Calu3 (cell line): ENCODE measurements at regions not wholly inside any gene's neighbourhood (a gene's known extent, or its start where the extent isn't known, plus 50 kb on each side); places are given as distances from the start of the nearest gene placed in this dataset.

Experiments
- BruUV-seq: library from RNA; stranded (reverse); fragments of 400-500 nt; replicated peaks from 2 replicates; lab custom pipeline; 2021; lab: Mats Ljungman, UMichigan
- CTCF ChIA-PET: fragments of 300-600 bp; sonication (Branson Sonifier 250); formaldehyde crosslinking; loops from one replicate; lab custom pipeline; 2022; ENCODE audit warnings: antibody characterized with exemption; lab: Charles Lee
- DNase-seq: peaks from one replicate; pipeline ENCODE4 v3.0.0; 2022
- H3K27ac Mint-ChIP-seq: one replicate; pipeline ENCODE4 v1.8.0; 2022; ENCODE audit warnings: mixed read lengths; ENCODE audit not compliant: unreplicated experiment
- H3K27me3 Mint-ChIP-seq: one replicate; pipeline ENCODE4 v1.8.0; 2022; ENCODE audit warnings: mixed read lengths; ENCODE audit not compliant: unreplicated experiment
- H3K36me3 Mint-ChIP-seq: one replicate; pipeline ENCODE4 v1.8.0; 2022; ENCODE audit warnings: mild to moderate bottlenecking, moderate library complexity, mixed read lengths; ENCODE audit not compliant: insufficient read depth, unreplicated experiment
- H3K4me1 Mint-ChIP-seq: one replicate; pipeline ENCODE4 v1.8.0; 2022; ENCODE audit warnings: mild to moderate bottlenecking, low read depth, mixed read lengths; ENCODE audit not compliant: unreplicated experiment
- H3K4me3 Mint-ChIP-seq: one replicate; pipeline ENCODE4 v1.8.0; 2022; ENCODE audit warnings: mild to moderate bottlenecking, low read depth, moderate library complexity, mixed read lengths; ENCODE audit not compliant: unreplicated experiment
- H3K9me3 Mint-ChIP-seq: one replicate; pipeline ENCODE4 v1.8.0; 2022; ENCODE audit warnings: low read depth, mixed read lengths; ENCODE audit not compliant: unreplicated experiment
- intact Hi-C: fragments of 100-400 bp; cut with micrococcal nuclease; formaldehyde crosslinking; loops from one replicate; pipeline ENCODE4 v1.10.0; 2022; ENCODE audit not compliant: unreplicated experiment
- TF ChIP-seq, protein P1 (sequence below): fragments of 200-600 bp; IDR thresholded peaks from one replicate; pipeline ENCODE4 v1.8.0; 2022; ENCODE audit warnings: antibody characterized with exemption; ENCODE audit not compliant: unreplicated experiment

DNA sequence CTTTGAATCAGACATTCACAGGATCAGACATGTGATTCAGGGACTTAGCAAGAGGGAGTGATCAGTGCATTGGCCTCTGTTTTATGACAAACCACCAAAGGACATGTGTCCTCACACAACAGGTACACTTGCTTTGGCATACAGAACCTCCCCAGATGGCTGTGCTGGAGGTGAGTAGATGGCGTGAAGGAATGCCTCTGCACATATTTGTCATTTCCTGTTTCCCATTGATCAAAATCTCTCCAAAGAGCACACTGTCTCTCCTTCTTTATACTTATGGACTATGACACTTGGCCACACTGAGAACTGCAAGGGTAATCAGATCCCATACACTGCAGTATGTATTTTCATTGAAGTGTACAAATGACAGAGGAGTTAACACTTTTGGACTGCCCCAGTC is 927.6 kb downstream of the TSN start:
- TF ChIP-seq, protein P1, sequence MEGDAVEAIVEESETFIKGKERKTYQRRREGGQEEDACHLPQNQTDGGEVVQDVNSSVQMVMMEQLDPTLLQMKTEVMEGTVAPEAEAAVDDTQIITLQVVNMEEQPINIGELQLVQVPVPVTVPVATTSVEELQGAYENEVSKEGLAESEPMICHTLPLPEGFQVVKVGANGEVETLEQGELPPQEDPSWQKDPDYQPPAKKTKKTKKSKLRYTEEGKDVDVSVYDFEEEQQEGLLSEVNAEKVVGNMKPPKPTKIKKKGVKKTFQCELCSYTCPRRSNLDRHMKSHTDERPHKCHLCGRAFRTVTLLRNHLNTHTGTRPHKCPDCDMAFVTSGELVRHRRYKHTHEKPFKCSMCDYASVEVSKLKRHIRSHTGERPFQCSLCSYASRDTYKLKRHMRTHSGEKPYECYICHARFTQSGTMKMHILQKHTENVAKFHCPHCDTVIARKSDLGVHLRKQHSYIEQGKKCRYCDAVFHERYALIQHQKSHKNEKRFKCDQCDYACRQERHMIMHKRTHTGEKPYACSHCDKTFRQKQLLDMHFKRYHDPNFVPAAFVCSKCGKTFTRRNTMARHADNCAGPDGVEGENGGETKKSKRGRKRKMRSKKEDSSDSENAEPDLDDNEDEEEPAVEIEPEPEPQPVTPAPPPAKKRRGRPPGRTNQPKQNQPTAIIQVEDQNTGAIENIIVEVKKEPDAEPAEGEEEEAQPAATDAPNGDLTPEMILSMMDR, result no peak
- CTCF ChIA-PET, result no interaction called here
- Mint-ChIP-seq H3K4me1 (no peaks in the 10 kb centered on the region), H3K27ac (no peak overlapping the region), H3K36me3 (no peaks in the 10 kb centered on the region), H3K27me3 (no peaks in the 10 kb centered on the region), H3K4me3 (no peak overlapping the region), H3K9me3 (peaks cover 12% of the 10 kb centered on the region)
- BruUV-seq, result no TSS peak
- DNase-seq, result no peak
- intact Hi-C loops, result no loop called here

DNA sequence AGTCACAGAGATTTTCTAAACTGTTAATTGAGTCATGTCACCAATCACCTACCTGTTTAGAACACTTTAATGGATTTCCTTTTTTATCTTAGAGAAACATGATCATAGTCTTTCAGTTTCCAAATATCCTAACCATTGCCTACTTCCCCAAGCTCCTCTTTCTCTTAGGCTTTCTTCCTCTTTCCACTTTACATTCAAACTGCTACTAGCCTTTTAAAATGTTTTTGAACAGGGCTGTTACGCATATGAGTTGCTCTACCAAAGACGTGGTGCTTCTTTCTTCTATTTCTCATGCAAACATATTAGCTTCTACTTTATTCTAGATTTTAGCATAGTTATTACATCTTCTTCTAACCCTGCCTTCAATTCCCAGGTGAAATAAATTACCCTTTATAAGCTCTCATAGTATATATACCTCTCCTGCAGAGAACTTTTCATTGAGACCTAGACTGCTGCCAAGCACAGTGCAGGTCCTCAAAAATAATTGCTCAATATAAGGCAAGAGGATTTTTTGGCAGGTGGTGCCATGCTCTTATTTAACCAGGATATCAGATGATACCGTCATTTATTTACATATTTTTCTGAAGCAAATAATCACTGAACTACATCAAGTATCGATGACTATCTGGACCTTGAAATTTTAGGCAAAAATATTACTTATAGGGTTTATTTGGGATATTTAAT is 937.1 kb downstream of the TSN start:
- no peak overlapping the region for H3K27ac Mint-ChIP-seq
- intact Hi-C loops, result no loop called here

DNA sequence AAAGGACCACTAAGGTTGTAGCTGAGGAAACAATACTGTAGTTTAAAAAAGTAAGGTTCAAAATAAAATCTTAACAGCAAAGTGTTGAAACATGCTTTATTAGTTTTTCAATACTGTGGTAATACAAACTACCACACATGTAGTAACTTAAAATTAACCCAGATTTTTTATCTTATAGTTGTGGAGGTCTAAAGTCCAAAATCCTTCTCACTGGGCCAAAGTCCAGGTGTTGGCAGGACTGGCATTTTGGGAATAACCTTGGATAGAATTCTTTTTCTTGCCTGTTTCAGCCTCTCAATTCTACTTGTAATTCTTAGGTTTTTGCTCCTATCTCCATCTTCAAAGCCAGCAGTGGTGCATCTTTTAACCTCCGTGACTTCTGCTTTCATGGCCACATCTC is 942.0 kb downstream of the TSN start:
- TF ChIP-seq, protein P1, result no peak
- Mint-ChIP-seq H3K9me3 (peaks cover 6% of the 10 kb centered on the region), H3K36me3 (no peaks in the 10 kb centered on the region), H3K27me3 (no peaks in the 10 kb centered on the region), H3K4me3 (no peak overlapping the region), H3K27ac (no peak overlapping the region), H3K4me1 (no peaks in the 10 kb centered on the region)
- CTCF ChIA-PET, result no interaction called here
- intact Hi-C loops, result no loop called here
- no TSS peak for BruUV-seq
- DNase-seq, result no peak

More for the DNA sequence above, 937.1 kb downstream of the TSN start:
- no peak for DNase-seq
- no peak overlapping the region for H3K4me3 Mint-ChIP-seq
- H3K27me3 Mint-ChIP-seq, result no peaks in the 10 kb centered on the region
- CTCF ChIA-PET, result no interaction called here
- no peaks in the 10 kb centered on the region for H3K36me3 Mint-ChIP-seq
- H3K9me3 Mint-ChIP-seq, result peaks cover 13% of the 10 kb centered on the region
- H3K4me1 Mint-ChIP-seq, result no peaks in the 10 kb centered on the region
- BruUV-seq, result no TSS peak
- TF ChIP-seq, protein P1, result no peak

DNA sequence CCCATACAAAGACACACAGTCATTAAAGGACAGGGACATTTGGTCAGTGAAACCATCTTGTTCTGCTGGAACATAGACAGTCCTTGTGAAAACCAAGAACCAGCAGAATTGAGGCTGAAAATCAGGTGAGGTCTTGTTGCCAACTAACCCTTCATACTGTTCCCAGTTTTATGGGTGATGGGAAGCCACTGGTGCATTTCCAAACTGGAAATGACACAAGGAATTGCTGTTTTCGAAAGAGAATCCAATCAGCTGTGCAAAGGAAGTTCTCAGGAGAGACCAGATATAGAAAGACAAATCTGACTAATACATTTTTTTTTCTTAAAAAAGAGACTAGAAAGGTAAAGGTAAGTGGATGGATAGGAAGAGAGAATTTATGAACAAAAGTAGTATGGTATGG is 948.2 kb downstream of the TSN start:
- BruUV-seq, result no TSS peak
- H3K4me1 Mint-ChIP-seq, result no peaks in the 10 kb centered on the region
- CTCF ChIA-PET, result no interaction called here

More for the DNA sequence above, 948.2 kb downstream of the TSN start:
- Mint-ChIP-seq H3K36me3 (no peaks in the 10 kb centered on the region), H3K27ac (no peak overlapping the region), H3K27me3 (no peaks in the 10 kb centered on the region), H3K9me3 (peaks cover 9% of the 10 kb centered on the region), H3K4me3 (no peak overlapping the region)
- intact Hi-C loops, result no loop called here
- DNase-seq, result no peak
- TF ChIP-seq, protein P1, result no peak
